Liver (tissue), 8 donors: ENCODE measurements at regions not wholly inside any gene's neighbourhood (a gene's known extent, or its start where the extent isn't known, plus 50 kb on each side); places are given as distances from the start of the nearest gene placed in this dataset.

Experiments used
- DNase-seq: peaks from one replicate; pipeline ENCODE4 v3.0.0-alpha.2; 2017; ENCODE audit warnings: low spot score
- H3K27ac ChIP-seq, 2 donors: one replicate each; pipeline ENCODE4 v1.7.0; 2013; ENCODE audit warnings: inconsistent platforms in 2 of 2, low read length in 2 of 2, control low read depth in 1 of 2, low read depth in 1 of 2, mild to moderate bottlenecking in 1 of 2
- H3K27me3 ChIP-seq, 4 donors: one replicate each; pipeline versions ENCODE4 v1.6.1 to v1.7.0; 2013; ENCODE audit warnings: low read length in 3 of 4, inconsistent platforms in 1 of 4, mild to moderate bottlenecking in 1 of 4, moderate library complexity in 1 of 4; ENCODE audit not compliant: control insufficient read depth in 4 of 4, insufficient read depth in 4 of 4
- H3K36me3 ChIP-seq, 4 donors: one replicate each; pipeline versions ENCODE4 v1.6.1 to v1.7.0; 2013; ENCODE audit warnings: low read length in 3 of 4, mild to moderate bottlenecking in 3 of 4, low read depth in 1 of 4, moderate library complexity in 1 of 4; ENCODE audit not compliant: control insufficient read depth in 4 of 4, insufficient read depth in 3 of 4
- H3K4me1 ChIP-seq, 4 donors: one replicate each; pipeline versions ENCODE4 v1.6.1 to v1.7.0; 2013; ENCODE audit warnings: low read length in 3 of 4, mild to moderate bottlenecking in 3 of 4, moderate library complexity in 1 of 4; ENCODE audit not compliant: control insufficient read depth in 4 of 4, insufficient read depth in 4 of 4
- H3K4me3 ChIP-seq, 3 donors: one replicate each; pipeline versions ENCODE4 v1.6.1 to v1.7.0; 2013; ENCODE audit warnings: low read length in 3 of 3, control low read depth in 1 of 3, low read depth in 1 of 3, mild to moderate bottlenecking in 1 of 3
- H3K9ac ChIP-seq, 2 donors: one replicate each; pipeline ENCODE4 v1.7.0; 2013; ENCODE audit warnings: low read length in 2 of 2, mild to moderate bottlenecking in 2 of 2, moderate library complexity in 2 of 2, control low read depth in 1 of 2, low read depth in 1 of 2
- H3K9me3 ChIP-seq, 4 donors: one replicate each; pipeline versions ENCODE4 v1.6.1 to v1.7.0; 2013; ENCODE audit warnings: low read length in 3 of 4; ENCODE audit not compliant: control insufficient read depth in 4 of 4
- EGR1 ChIP-seq, 2 donors: IDR thresholded peaks; 2 replicates each; pipeline ENCODE4 v1.6.1; 2016 to 2018; ENCODE audit warnings: antibody characterized with exemption in 2 of 2, low read depth in 2 of 2
- FOXA1 ChIP-seq: IDR thresholded peaks from 2 replicates; pipeline ENCODE4 v1.6.1; 2016; ENCODE audit warnings: antibody characterized with exemption
- GABPA ChIP-seq, 2 donors: IDR thresholded peaks in 1 of 2; conservative IDR thresholded peaks in 1 of 2; 2 replicates each; pipeline ENCODE4 v1.6.1; 2016; ENCODE audit warnings: antibody characterized with exemption in 2 of 2, mild to moderate bottlenecking in 1 of 2, moderate library complexity in 1 of 2
- HNF4A ChIP-seq, 2 donors: conservative IDR thresholded peaks; 2 replicates each; pipeline ENCODE4 v1.6.1; 2016; ENCODE audit warnings: antibody characterized with exemption in 2 of 2, mild to moderate bottlenecking in 2 of 2
- HNF4G ChIP-seq: IDR thresholded peaks from 2 replicates; pipeline ENCODE4 v1.6.1; 2016; ENCODE audit warnings: antibody characterized with exemption
- JUND ChIP-seq, 2 donors: IDR thresholded peaks; 2 replicates each; pipeline ENCODE4 v1.6.1; 2016; ENCODE audit warnings: antibody characterized with exemption in 2 of 2
- NR2F2 ChIP-seq: IDR thresholded peaks from 2 replicates; pipeline ENCODE4 v1.6.1; 2016; ENCODE audit warnings: antibody characterized with exemption
- RAD21 ChIP-seq, 2 donors: IDR thresholded peaks; 2 replicates each; pipeline ENCODE4 v1.6.1; 2016; ENCODE audit warnings: antibody characterized with exemption in 2 of 2, mild to moderate bottlenecking in 2 of 2
- RXRA ChIP-seq, 2 donors: IDR thresholded peaks; 2 replicates each; pipeline ENCODE4 v1.6.1; 2017 to 2018; ENCODE audit warnings: antibody characterized with exemption in 2 of 2, mild to moderate bottlenecking in 1 of 2
- SP1 ChIP-seq: IDR thresholded peaks from 2 replicates; pipeline ENCODE4 v1.6.1; 2018; ENCODE audit warnings: antibody characterized with exemption, mild to moderate bottlenecking
- YY1 ChIP-seq: IDR thresholded peaks from 2 replicates; pipeline ENCODE4 v1.6.1; 2016; ENCODE audit warnings: antibody characterized with exemption, mild to moderate bottlenecking
- WGBS: extraction: QIAGEN DNeasy Blood & Tissue Kit; methylation state at CpG from one replicate; pipeline ENCODE4 v1.1.7; 2013; 5-methylcytosine and 5-hydroxymethylcytosine counted together
- TF ChIP-seq, protein P1 (sequence below): fragments of 150-350 bp; IDR thresholded peaks from 2 replicates; pipeline ENCODE4 v1.5.1; 2017; ENCODE audit warnings: improper control_type of control experiment, low read depth, low read length; ENCODE audit not compliant: missing input control
- TF ChIP-seq, protein P2 (sequence below): IDR thresholded peaks from 2 replicates; pipeline ENCODE4 v1.6.1; 2016; ENCODE audit warnings: antibody characterized with exemption
- TF ChIP-seq, protein P3 (sequence below): IDR thresholded peaks from 2 replicates; pipeline ENCODE4 v1.6.1; 2016; ENCODE audit warnings: antibody characterized with exemption
- TF ChIP-seq, protein P4 (sequence below): IDR thresholded peaks from 2 replicates; pipeline ENCODE4 v1.6.1; 2016; ENCODE audit warnings: antibody characterized with exemption, mild to moderate bottlenecking
- donor health status: healthy.
- donor health status: healthy.
- donor health status: healthy.
- donor health status: healthy.
- donor health status: healthy.

DNA sequence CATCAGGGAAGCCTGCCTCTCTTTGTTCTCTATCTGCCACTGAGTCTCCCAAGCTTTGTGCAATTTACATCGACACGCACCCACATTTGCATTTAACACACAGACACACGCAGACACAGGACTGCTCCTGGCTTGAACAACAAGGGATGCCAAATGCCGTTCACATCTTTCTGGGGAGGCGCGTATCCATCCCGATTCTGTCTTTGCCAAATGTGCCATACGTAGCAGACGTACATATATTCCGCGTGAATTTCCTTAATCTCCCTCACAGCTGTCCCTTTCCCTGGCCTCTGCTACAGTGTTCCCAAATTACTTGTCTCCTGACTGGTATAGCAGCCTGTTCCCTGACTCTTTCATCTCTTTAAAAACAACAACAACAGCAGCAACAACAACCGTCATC is 409.5 kb downstream of the MIAT start:
- H3K4me3 ChIP-seq, result no peak overlapping the region
- WGBS, result 81% methylated on average over 12 of the region's 12 CpGs
- H3K36me3 ChIP-seq, result no peaks in the 10 kb centered on the region
- H3K27ac ChIP-seq, result no peak overlapping the region
- no peaks in the 10 kb centered on the region for H3K4me1 ChIP-seq
- DNase-seq, result no peak
- H3K9ac ChIP-seq, result no peak overlapping the region
- no peaks in the 10 kb centered on the region for H3K9me3 ChIP-seq
- TF ChIP-seq GABPA (IDR thresholded peaks at IDR 0.05 in 1 of 2, conservative IDR thresholded peaks at IDR 0.05 in 1 of 2), result no peak
- TF ChIP-seq, protein P1, sequence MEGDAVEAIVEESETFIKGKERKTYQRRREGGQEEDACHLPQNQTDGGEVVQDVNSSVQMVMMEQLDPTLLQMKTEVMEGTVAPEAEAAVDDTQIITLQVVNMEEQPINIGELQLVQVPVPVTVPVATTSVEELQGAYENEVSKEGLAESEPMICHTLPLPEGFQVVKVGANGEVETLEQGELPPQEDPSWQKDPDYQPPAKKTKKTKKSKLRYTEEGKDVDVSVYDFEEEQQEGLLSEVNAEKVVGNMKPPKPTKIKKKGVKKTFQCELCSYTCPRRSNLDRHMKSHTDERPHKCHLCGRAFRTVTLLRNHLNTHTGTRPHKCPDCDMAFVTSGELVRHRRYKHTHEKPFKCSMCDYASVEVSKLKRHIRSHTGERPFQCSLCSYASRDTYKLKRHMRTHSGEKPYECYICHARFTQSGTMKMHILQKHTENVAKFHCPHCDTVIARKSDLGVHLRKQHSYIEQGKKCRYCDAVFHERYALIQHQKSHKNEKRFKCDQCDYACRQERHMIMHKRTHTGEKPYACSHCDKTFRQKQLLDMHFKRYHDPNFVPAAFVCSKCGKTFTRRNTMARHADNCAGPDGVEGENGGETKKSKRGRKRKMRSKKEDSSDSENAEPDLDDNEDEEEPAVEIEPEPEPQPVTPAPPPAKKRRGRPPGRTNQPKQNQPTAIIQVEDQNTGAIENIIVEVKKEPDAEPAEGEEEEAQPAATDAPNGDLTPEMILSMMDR, result no peak
- TF ChIP-seq, protein P2, sequence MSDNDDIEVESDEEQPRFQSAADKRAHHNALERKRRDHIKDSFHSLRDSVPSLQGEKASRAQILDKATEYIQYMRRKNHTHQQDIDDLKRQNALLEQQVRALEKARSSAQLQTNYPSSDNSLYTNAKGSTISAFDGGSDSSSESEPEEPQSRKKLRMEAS, result no peak
- no peak for TF ChIP-seq RAD21 (IDR thresholded peaks at IDR 0.05)
- no peak for TF ChIP-seq HNF4A (conservative IDR thresholded peaks at IDR 0.05)
- peaks cover 0 to 6% (median under 1%) of the 10 kb centered on the region in 4 donors for H3K27me3 ChIP-seq

DNA sequence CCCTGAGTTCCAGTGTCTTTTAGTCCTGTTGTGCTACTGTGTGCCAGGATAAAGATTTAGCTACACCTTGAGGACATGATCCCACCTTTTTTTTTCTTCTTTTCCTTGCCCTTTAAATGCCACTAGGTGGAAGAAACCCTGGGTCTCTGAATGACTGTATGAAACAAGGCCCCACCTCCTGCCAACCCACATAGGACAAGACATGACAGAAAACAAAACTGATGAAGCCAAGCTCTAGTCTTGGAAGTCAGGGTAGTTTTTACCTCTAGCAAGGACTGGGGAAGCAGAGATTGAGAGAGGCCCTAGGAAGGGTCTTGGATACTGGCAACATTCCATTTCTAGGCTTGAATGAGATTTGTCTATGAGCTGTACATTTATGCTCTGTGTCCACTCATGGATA is 410.7 kb downstream of the MIAT start:
- TF ChIP-seq, protein P2, result no peak
- TF ChIP-seq, protein P3, sequence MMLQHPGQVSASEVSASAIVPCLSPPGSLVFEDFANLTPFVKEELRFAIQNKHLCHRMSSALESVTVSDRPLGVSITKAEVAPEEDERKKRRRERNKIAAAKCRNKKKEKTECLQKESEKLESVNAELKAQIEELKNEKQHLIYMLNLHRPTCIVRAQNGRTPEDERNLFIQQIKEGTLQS, result no peak
- no peak for TF ChIP-seq RXRA (IDR thresholded peaks at IDR 0.05)
- TF ChIP-seq EGR1 (IDR thresholded peaks at IDR 0.05; ENCODE audit: low read depth in 2 of 2), result no peak
- Histone ChIP-seq H3K9ac (no peak overlapping the region), H3K27me3 (peaks cover 0 to 2% (median 0%) of the 10 kb centered on the region in 4 donors), H3K27ac (no peak overlapping the region), H3K9me3 (no peaks in the 10 kb centered on the region), H3K4me1 (no peaks in the 10 kb centered on the region), H3K36me3 (no peaks in the 10 kb centered on the region), H3K4me3 (no peak overlapping the region)
- DNase-seq, result no peak

DNA sequence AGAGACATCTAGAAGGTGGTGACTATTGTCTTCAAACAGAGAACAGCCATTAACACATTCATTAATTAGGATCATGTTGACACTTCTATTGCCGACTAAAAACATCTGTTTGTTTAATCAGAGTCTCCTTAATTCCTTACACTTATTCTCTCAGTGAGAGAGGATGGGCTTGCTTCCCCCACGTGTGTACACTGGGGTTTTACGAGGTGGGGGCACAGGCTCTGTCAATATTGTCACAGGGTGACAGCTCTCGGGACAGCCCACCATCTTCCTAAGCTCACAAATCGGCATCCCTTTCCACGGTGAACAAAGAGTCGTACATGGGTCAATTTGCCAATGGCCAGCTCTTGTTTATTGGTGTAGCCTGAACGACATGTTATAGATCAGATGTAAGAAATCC is 413.2 kb downstream of the MIAT start:
- peaks cover 0 to 2% (median 0%) of the 10 kb centered on the region in 4 donors for H3K27me3 ChIP-seq
- DNase-seq, result no peak

More for the DNA sequence above, 413.2 kb downstream of the MIAT start:
- H3K36me3 ChIP-seq, result no peaks in the 10 kb centered on the region
- TF ChIP-seq NR2F2, result no peak
- TF ChIP-seq, protein P2, result no peak
- TF ChIP-seq, protein P1, result no peak
- no peak for TF ChIP-seq JUND (IDR thresholded peaks at IDR 0.05)
- TF ChIP-seq YY1, result no peak
- TF ChIP-seq FOXA1, result no peak
- TF ChIP-seq SP1, result no peak
- no peak for TF ChIP-seq HNF4G
- TF ChIP-seq, protein P4, sequence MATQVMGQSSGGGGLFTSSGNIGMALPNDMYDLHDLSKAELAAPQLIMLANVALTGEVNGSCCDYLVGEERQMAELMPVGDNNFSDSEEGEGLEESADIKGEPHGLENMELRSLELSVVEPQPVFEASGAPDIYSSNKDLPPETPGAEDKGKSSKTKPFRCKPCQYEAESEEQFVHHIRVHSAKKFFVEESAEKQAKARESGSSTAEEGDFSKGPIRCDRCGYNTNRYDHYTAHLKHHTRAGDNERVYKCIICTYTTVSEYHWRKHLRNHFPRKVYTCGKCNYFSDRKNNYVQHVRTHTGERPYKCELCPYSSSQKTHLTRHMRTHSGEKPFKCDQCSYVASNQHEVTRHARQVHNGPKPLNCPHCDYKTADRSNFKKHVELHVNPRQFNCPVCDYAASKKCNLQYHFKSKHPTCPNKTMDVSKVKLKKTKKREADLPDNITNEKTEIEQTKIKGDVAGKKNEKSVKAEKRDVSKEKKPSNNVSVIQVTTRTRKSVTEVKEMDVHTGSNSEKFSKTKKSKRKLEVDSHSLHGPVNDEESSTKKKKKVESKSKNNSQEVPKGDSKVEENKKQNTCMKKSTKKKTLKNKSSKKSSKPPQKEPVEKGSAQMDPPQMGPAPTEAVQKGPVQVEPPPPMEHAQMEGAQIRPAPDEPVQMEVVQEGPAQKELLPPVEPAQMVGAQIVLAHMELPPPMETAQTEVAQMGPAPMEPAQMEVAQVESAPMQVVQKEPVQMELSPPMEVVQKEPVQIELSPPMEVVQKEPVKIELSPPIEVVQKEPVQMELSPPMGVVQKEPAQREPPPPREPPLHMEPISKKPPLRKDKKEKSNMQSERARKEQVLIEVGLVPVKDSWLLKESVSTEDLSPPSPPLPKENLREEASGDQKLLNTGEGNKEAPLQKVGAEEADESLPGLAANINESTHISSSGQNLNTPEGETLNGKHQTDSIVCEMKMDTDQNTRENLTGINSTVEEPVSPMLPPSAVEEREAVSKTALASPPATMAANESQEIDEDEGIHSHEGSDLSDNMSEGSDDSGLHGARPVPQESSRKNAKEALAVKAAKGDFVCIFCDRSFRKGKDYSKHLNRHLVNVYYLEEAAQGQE, result no peak
- TF ChIP-seq RAD21 (IDR thresholded peaks at IDR 0.05), result no peak
- TF ChIP-seq RXRA (IDR thresholded peaks at IDR 0.05), result no peak
- no peaks in the 10 kb centered on the region for H3K9me3 ChIP-seq
- no peaks in the 10 kb centered on the region for H3K4me1 ChIP-seq
- 24% methylated on average over 8 of the region's 8 CpGs for WGBS
- H3K9ac ChIP-seq, result no peak overlapping the region
- H3K4me3 ChIP-seq, result no peak overlapping the region
- H3K27ac ChIP-seq, result no peak overlapping the region
